Activated CD8-positive, alpha-beta memory T cell treated with anti-CD3 and anti-CD28 coated beads for 4 hours (primary cell): ENCODE measurements at regions not wholly inside any gene's neighbourhood (a gene's known extent, or its start where the extent isn't known, plus 50 kb on each side); places are given as distances from the start of the nearest gene placed in this dataset.
"Not testable (repeated sequence)": the region's sequence is repeated elsewhere in the genome, so short reads cannot be mapped to it uniquely, and the experiment has no call there.

Experiments used
- DNase-seq, 2 donors: peaks; one replicate each; pipeline ENCODE4 v3.0.0-alpha.2; 2020; ENCODE audit warnings: low read depth in 2 of 2

- DNase-seq = no peak
Observed at GRCh38 chr7:28328822-28329660, 83.3 kb upstream of the CREB5 start.

DNA sequence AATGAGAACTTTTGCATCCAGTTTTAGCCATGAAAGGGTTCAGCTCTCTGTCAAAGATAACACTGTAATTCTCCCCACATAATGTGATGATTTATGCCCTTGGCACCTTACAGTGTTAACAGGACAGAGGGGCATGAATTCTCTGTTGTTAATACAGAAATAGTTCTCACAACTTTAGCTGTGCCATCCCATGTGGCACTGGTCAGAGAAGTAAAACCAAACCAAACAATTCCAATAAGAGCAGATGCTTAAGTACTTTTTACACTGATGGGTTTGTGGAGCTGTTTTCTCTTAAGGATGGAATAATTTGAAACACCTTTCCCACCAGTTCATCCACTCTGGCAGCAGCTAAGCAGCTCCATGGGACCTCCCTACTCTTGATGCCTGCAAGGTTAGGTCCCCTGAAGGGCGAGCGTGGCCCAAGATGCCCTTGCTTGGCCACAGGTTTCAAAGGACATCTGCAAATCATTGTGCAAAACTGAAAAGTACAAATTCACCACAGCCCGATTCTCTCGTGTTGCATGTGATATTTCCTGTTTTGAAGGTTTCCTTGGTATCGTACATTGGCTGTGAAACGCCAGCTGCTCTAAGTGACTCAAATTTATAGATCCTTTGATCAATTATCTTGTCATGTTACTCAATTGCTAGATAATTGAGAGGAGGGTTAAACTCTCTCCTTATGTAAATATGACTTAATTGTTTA lies 82.5 kb upstream of the CREB5 start:
- peak in 1 of 2 donors; percentile 5 for DNase-seq

DNA sequence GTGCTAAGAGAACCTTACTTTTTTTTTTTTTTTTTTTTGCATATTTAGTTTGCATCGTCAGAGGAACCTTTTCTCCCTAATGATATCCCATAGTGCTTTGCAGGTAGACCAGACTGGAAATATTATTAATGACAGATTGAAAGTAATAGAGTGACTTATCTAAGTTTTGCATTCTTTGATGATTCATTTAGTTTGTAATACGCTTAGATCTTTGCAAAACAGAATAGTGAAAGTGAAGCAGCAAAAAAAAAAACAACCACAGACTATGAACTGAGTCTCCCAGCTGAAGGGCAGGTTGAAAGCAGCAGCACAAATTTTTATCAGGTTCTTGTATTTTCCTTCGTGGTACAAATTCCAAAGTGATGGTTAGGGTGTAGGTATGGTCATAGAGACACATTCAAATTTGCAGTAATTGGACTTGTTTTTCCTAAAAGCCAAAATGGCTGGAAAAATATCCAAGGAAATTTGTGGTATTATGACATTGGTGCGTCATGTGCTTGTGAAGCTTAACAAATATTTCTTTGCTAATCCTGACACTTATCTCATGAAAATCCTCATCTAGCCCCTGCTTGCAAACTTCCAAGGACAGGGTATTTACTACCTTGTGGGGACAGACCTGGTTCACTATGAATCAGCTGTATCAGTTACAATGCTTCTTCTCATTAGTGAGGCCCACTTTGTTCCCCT lies 81.8 kb upstream of the CREB5 start:
- no peak for DNase-seq

DNA sequence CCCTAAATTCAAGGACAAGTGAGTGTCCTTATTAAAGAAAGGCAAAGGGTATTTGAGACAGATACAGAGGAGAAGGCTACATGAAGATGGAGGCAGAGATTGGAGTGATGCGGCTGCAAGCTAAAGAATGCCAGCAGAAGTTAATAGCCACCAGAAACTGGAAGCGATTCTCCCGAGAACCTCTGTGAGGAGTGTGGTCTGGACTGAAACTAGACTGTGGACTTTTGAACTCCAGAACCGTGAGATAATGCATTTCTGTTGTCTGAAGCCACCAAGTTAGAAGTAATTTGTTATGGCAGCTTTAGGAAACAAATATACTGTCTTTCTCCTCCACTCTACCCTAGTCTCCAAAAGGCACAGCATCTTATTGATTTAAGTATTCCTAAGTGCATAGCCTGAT lies 80.3 kb upstream of the CREB5 start:
- no peak for DNase-seq

GRCh38 chr7:28333548-28333947 lies 78.8 kb upstream of the CREB5 start:
- not testable (repeated sequence) for DNase-seq

GRCh38 chr7:28336806-28337205 lies 75.5 kb upstream of the CREB5 start:
- no peak for DNase-seq

DNA sequence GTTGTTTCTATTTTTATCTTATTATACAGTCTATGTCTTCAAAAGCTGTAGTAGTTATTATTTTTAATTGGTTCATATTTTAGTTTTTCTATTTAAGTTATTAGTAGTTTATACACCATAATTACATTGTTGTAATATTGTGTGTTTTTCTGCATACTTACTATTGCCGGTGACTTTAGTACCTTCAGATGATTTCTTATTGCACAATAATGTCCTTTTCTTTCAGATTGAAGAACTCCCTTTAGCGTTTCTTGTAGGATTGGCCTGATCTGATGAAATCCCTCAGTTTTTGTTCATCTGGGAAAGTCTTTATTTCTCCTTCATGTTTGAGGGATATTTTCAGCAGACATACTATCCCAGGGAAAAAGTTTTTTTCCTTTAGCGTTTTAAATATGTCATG lies 74.3 kb upstream of the CREB5 start:
- DNase-seq = no peak

- DNase-seq = no peak
Observed at GRCh38 chr7:28343462-28343861, 68.9 kb upstream of the CREB5 start.

DNA sequence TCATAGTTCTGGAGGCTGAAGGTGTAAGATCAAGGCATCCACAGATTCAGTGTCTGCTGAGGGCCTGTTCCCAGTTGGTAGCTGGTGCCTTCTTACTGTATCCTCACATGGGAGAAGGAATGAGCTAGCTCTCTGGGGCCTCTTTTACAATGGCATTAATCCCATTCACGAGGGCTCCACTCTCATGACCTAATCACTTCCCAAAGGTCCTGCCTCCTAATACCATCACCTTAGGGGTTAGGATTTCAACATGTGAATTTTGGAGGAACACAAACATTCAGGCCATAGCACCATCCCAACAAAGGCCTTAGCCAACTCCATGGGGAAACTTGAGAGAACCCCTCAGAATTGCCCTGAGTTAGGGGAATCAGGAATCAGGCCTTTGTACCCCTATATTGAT lies 66.1 kb upstream of the CREB5 start:
- no peak for DNase-seq

DNA sequence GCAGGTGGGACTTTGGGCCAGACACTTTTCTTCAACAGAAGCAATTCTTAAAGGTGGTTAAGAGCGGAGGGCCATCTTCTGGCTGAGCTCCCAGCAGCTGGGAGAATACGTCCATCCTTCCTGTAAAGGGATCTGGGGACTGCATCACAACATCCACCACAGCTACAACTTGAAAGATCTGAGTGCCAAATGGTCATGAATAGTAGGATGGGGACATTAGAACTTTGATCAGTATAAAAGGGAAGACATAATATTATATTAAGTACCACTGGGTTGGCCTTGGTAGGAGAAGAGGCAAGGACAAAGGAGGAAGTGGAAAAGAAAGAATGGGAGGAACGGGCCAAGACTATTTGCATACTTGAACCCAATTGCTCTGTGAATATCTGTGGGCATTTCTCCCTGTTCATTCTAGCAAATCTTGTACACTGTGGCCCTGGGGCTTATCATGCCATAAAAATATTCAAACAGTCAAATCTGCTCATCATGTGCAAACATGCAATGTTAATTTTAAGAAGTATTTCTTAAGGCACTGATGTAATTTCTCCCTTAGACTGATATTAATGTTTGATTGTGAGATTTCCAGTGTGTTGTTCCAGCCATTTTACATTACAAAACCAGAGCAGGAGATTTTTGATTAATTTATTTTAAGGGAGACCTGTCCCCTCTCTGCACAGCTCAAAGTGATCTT lies 65.5 kb upstream of the CREB5 start:
- DNase-seq = no peak

DNA sequence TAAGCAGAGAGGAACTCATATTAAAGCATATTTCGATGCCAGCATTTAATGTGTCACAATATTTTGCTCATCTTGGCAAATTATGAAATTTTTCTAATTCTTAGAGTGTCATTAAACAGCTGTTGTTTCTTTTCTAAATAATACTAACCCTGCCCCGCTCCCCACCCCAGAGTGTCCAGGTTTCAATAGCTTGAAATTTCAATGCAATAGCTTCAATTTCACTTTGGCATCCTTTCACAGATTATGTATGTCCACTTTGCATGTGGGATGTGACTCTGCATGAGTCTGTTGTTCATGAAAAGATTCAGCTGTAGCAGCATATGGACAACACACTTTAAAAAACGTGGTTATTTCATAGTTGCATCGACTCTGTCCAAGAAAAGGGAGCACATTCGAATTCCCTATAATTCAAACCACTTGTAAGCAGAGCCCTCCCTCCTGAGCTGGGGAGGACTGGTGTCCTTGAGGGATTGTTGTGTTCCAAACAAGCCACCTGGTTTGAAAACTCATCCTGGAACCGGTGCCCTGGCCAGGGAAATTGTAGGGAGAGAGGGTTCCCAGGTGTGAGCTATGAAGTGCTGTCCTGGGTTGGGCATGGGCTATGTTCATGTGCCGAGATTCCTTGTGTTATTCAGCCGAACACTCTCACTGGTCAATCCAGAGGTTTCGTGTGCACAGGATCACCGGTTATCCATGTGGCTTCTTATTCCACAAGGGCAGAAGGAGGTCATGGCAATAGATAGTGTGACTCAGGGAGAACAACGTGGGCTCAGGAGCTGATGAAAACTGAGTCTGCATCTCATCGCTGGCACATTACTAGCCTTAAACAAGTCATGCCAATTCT lies 64.6 kb upstream of the CREB5 start:
- DNase-seq = no peak

- no peak for DNase-seq
Observed at GRCh38 chr7:28348636-28349035, 63.7 kb upstream of the CREB5 start.

GRCh38 chr7:28349637-28350036 lies 62.7 kb upstream of the CREB5 start:
- no peak for DNase-seq

- no peak for DNase-seq
Observed at GRCh38 chr7:28350662-28351061, 61.7 kb upstream of the CREB5 start.

GRCh38 chr7:28351450-28351849 lies 60.9 kb upstream of the CREB5 start:
- no peak for DNase-seq

GRCh38 chr7:28354601-28355402 lies 57.5 kb upstream of the CREB5 start:
- DNase-seq = no peak

- DNase-seq = no peak
Observed at GRCh38 chr7:28355635-28356319, 56.5 kb upstream of the CREB5 start.

DNA sequence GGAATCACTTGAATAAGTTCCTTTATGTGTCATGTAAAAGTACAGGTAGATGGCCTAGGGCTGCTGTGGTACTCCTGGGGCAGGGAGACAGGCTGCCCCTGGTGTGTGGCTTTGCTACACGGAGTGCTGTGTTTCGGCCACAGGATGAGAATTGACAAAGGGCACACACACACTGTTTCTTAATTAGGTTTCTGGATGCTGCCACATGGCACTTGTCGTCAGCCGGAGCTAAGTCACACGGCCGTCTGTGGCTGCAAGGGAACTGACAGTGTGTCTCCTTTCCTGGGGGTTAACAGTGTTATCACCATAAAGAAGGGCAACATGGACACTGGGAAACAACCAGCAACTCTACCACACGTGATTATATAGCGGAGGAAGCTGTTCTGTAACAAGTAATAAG lies 55.7 kb upstream of the CREB5 start:
- no peak for DNase-seq

GRCh38 chr7:28358423-28358868 lies 53.9 kb upstream of the CREB5 start:
- no peak for DNase-seq

- DNase-seq = no peak
Observed at GRCh38 chr7:28360739-28361138, 51.6 kb upstream of the CREB5 start.
